K562 (cell line): ENCODE measurements at regions not wholly inside any gene's neighbourhood (a gene's known extent, or its start where the extent isn't known, plus 50 kb on each side); places are given as distances from the start of the nearest gene placed in this dataset.

Experiments used
- BCOR ChIP-seq: fragments of 450-650 bp; IDR thresholded peaks from 2 replicates; pipeline ENCODE4 v1.6.1; 2016
- CBX3 ChIP-seq, 2 experiments: IDR thresholded peaks; 1 replicate in 1 of 2; 2 replicates in 1 of 2; pipeline ENCODE4 v1.6.1; 2012; ENCODE audit warnings: inconsistent platforms in 2 of 2, low read length in 2 of 2, borderline replicate concordance in 1 of 2, control low read depth in 1 of 2
- CBX5 ChIP-seq: IDR thresholded peaks from 2 replicates; pipeline ENCODE4 v1.6.1; 2014; ENCODE audit warnings: low read depth, borderline replicate concordance
- CREB1 ChIP-seq, 2 experiments: sonication (generic) in 1 of 2; formaldehyde crosslinking in 1 of 2; IDR thresholded peaks; 2 replicates each; pipeline versions ENCODE4 v1.6.1 to v1.8.0; 2012 to 2022; ENCODE audit warnings: inconsistent platforms in 1 of 2, mild to moderate bottlenecking in 1 of 2, missing genetic modification reagents in 1 of 2, moderate library complexity in 1 of 2
- CTBP1 ChIP-seq: fragments of 450-650 bp; IDR thresholded peaks from 2 replicates; pipeline ENCODE4 v1.6.1; 2016; ENCODE audit warnings: borderline replicate concordance
- ELF2 ChIP-seq: fragments of 250-450 bp; sonication (Bioruptor Pico); IDR thresholded peaks from 2 replicates; pipeline ENCODE4 v1.5.0; 2021; ENCODE audit warnings: mild to moderate bottlenecking
- FIP1L1 ChIP-seq: fragments of 200-400 bp; formaldehyde crosslinking; IDR thresholded peaks from 2 replicates; pipeline ENCODE4 v1.6.1; 2018; ENCODE audit warnings: mild to moderate bottlenecking, low read depth, low read length; ENCODE audit not compliant: poor library complexity, severe bottlenecking
- GATAD2B ChIP-seq: fragments of 450-650 bp; IDR thresholded peaks from 2 replicates; pipeline ENCODE4 v1.6.1; 2017; ENCODE audit warnings: mild to moderate bottlenecking, borderline replicate concordance
- KAT7 ChIP-seq: sonication (generic); formaldehyde crosslinking; IDR thresholded peaks from 2 replicates; pipeline ENCODE4 v1.8.0; 2022; ENCODE audit warnings: missing genetic modification reagents, mild to moderate bottlenecking, borderline replicate concordance
- KLF10 ChIP-seq: fragments of 250-450 bp; sonication (Bioruptor Pico); IDR thresholded peaks from 2 replicates; pipeline ENCODE4 v1.6.1; 2021; ENCODE audit warnings: matching md5 sums
- LCOR ChIP-seq: sonication (generic); formaldehyde crosslinking; IDR thresholded peaks from 2 replicates; pipeline ENCODE4 v1.8.0; 2022; ENCODE audit warnings: mild to moderate bottlenecking, missing genetic modification reagents
- MECOM ChIP-seq: fragments of 250-450 bp; sonication (Bioruptor Pico); IDR thresholded peaks from 2 replicates; pipeline ENCODE4 v1.8.0; 2022; ENCODE audit warnings: inconsistent platforms
- MTA2 ChIP-seq: fragments of 450-650 bp; IDR thresholded peaks from 2 replicates; pipeline ENCODE4 v1.6.1; 2016; ENCODE audit warnings: low read depth
- SOX6 ChIP-seq: fragments of 450-650 bp; IDR thresholded peaks from 2 replicates; pipeline ENCODE4 v1.6.1; 2014; ENCODE audit warnings: mild to moderate bottlenecking
- STAG1 ChIP-seq: sonication (generic); formaldehyde crosslinking; IDR thresholded peaks from 2 replicates; pipeline ENCODE4 v1.5.0; 2020; ENCODE audit warnings: missing genetic modification reagents, borderline replicate concordance
- TCF3 ChIP-seq: sonication (generic); formaldehyde crosslinking; IDR thresholded peaks from 2 replicates; pipeline ENCODE4 v1.4.0; 2020; ENCODE audit warnings: mild to moderate bottlenecking, missing genetic modification reagents
- ZNF445 ChIP-seq: fragments of 250-450 bp; sonication (Bioruptor Pico); IDR thresholded peaks from 2 replicates; pipeline ENCODE4 v1.4.0; 2020; ENCODE audit warnings: low read depth, mild to moderate bottlenecking, moderate library complexity
- ZZZ3 ChIP-seq: fragments of 450-650 bp; IDR thresholded peaks from 2 replicates; pipeline ENCODE4 v1.6.1; 2016; ENCODE audit warnings: antibody characterized with exemption, mild to moderate bottlenecking, moderate library complexity
- TF ChIP-seq, protein P1 (sequence below): fragments of 450-650 bp; IDR thresholded peaks from 2 replicates; pipeline ENCODE4 v1.6.1; 2017; ENCODE audit warnings: antibody characterized with exemption
- TF ChIP-seq, protein P2 (sequence below): fragments of 450-650 bp; formaldehyde crosslinking; IDR thresholded peaks from 2 replicates; pipeline ENCODE4 v1.4.0; 2022; ENCODE audit warnings: mild to moderate bottlenecking, moderate library complexity
- TF ChIP-seq, protein P3 (sequence below): sonication (generic); formaldehyde crosslinking; IDR thresholded peaks from 2 replicates; pipeline ENCODE4 v1.9.0; 2022; ENCODE audit warnings: mild to moderate bottlenecking, missing genetic modification reagents
- TF ChIP-seq, protein P4 (sequence below): fragments of 450-650 bp; conservative IDR thresholded peaks from 2 replicates; pipeline ENCODE4 v1.6.1; 2016; ENCODE audit warnings: missing genetic modification characterization, low read depth, mild to moderate bottlenecking, missing compliant biosample characterization, moderate library complexity
- TF ChIP-seq, protein P5 (sequence below): fragments of 250-450 bp; sonication (Bioruptor Pico); IDR thresholded peaks from 2 replicates; pipeline ENCODE4 v1.8.0; 2021; ENCODE audit warnings: mild to moderate bottlenecking, moderate library complexity
- TF ChIP-seq, protein P6 (sequence below): sonication (generic); formaldehyde crosslinking; IDR thresholded peaks from 2 replicates; pipeline ENCODE4 v1.8.1; 2023; ENCODE audit warnings: mild to moderate bottlenecking, missing genetic modification reagents, moderate library complexity

DNA sequence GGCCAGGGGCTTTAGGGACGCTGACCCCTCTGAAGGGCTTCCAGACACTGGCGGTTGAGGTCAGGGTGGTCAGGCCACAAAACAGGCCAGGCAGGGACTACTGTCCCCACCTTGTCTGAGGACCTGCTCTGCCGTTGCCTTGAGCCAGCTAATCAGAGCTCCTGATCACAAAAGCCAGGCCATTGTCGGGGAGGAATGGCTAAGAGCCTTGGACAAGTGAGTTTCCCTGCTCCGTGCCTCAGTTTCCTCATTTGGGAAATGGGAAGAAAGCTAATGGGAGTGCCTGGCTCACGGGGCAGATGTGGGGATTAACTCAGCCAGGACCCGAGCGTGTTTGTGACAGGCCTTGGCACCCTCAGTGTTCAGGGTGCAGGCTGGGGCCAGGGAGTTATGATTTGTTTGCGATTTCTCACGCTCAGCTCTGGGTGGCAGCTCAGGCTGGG, 246.5 kb upstream of the CIBAR2 start (continued):
- TF ChIP-seq, protein P1, sequence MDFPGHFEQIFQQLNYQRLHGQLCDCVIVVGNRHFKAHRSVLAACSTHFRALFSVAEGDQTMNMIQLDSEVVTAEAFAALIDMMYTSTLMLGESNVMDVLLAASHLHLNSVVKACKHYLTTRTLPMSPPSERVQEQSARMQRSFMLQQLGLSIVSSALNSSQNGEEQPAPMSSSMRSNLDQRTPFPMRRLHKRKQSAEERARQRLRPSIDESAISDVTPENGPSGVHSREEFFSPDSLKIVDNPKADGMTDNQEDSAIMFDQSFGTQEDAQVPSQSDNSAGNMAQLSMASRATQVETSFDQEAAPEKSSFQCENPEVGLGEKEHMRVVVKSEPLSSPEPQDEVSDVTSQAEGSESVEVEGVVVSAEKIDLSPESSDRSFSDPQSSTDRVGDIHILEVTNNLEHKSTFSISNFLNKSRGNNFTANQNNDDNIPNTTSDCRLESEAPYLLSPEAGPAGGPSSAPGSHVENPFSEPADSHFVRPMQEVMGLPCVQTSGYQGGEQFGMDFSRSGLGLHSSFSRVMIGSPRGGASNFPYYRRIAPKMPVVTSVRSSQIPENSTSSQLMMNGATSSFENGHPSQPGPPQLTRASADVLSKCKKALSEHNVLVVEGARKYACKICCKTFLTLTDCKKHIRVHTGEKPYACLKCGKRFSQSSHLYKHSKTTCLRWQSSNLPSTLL, result no peak
- TF ChIP-seq CREB1 (IDR thresholded peaks at IDR 0.05) (no peak), CREB1 (CRISPR knock-in tag; IDR thresholded peaks at IDR 0.05) (0 out of 2 replicates have a peak, but pooled peaks have one; percentile 7), KLF10 (CRISPR knock-in tag) (no peak), MECOM (peak; percentile 35; the same call in 1 of the 2 replicates), LCOR (CRISPR knock-in tag) (0 out of 2 replicates have a peak, but pooled peaks have one; percentile 13), GATAD2B (no peak), CBX3 (IDR thresholded peaks at IDR 0.05; ENCODE audit: borderline replicate concordance in 1 of 2, low read length in 2 of 2) (no peak), TCF3 (no peak), SOX6 (peak; percentile 86), ZNF445 (no peak), STAG1 (CRISPR knock-in tag) (no peak), FIP1L1 (no peak), KAT7 (peak; percentile 81; the same call in 1 of the 2 replicates), CBX5 (no peak), CTBP1 (no peak), MTA2 (no peak), BCOR (peak; percentile 45; the same call in 1 of the 2 replicates), ZZZ3 (no peak), ELF2 (CRISPR knock-in tag) (no peak)
- TF ChIP-seq, protein P2, sequence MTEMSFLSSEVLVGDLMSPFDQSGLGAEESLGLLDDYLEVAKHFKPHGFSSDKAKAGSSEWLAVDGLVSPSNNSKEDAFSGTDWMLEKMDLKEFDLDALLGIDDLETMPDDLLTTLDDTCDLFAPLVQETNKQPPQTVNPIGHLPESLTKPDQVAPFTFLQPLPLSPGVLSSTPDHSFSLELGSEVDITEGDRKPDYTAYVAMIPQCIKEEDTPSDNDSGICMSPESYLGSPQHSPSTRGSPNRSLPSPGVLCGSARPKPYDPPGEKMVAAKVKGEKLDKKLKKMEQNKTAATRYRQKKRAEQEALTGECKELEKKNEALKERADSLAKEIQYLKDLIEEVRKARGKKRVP (CRISPR knock-in tag), result no peak
- TF ChIP-seq, protein P3, sequence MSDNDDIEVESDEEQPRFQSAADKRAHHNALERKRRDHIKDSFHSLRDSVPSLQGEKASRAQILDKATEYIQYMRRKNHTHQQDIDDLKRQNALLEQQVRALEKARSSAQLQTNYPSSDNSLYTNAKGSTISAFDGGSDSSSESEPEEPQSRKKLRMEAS (CRISPR knock-in tag), result 0 out of 2 replicates have a peak, but pooled peaks have one; percentile 1
- TF ChIP-seq, protein P4, sequence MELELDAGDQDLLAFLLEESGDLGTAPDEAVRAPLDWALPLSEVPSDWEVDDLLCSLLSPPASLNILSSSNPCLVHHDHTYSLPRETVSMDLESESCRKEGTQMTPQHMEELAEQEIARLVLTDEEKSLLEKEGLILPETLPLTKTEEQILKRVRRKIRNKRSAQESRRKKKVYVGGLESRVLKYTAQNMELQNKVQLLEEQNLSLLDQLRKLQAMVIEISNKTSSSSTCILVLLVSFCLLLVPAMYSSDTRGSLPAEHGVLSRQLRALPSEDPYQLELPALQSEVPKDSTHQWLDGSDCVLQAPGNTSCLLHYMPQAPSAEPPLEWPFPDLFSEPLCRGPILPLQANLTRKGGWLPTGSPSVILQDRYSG (tag), result peak; percentile 33; the same call in 1 of the 2 replicates
- TF ChIP-seq, protein P5, sequence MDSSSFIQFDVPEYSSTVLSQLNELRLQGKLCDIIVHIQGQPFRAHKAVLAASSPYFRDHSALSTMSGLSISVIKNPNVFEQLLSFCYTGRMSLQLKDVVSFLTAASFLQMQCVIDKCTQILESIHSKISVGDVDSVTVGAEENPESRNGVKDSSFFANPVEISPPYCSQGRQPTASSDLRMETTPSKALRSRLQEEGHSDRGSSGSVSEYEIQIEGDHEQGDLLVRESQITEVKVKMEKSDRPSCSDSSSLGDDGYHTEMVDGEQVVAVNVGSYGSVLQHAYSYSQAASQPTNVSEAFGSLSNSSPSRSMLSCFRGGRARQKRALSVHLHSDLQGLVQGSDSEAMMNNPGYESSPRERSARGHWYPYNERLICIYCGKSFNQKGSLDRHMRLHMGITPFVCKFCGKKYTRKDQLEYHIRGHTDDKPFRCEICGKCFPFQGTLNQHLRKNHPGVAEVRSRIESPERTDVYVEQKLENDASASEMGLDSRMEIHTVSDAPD (CRISPR knock-in tag), result no peak
- TF ChIP-seq, protein P6, sequence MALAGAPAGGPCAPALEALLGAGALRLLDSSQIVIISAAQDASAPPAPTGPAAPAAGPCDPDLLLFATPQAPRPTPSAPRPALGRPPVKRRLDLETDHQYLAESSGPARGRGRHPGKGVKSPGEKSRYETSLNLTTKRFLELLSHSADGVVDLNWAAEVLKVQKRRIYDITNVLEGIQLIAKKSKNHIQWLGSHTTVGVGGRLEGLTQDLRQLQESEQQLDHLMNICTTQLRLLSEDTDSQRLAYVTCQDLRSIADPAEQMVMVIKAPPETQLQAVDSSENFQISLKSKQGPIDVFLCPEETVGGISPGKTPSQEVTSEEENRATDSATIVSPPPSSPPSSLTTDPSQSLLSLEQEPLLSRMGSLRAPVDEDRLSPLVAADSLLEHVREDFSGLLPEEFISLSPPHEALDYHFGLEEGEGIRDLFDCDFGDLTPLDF, result no peak
